ENCODE measurements at regions not wholly inside any gene's neighbourhood (a gene's known extent, or its start where the extent isn't known, plus 50 kb on each side); places are given as distances from the start of the nearest gene placed in this dataset.

DNA sequence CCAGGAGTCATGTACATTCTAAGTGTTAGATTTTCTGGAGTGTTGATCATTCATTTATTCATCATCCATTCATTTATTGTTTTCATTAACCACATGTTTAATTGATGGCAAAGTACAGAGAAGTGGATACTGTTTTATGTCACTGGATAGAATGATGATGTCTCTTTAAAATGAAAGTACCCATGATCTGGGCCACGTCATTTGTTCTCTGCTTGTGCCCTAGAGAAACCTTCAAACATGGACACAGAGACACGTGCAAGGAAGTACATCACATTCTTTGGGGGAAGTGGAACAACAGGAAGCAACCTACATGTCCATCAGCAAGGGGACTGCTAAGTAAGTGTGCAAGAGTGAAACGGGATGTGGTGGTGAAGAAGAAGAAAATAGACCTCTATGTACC is 75.8 kb upstream of the TSHZ2 start:
- Histone ChIP-seq H3K4me1 (no peaks in the 10 kb centered on the region), H3K27ac (no peak overlapping the region), H3K27me3 (no peaks in the 10 kb centered on the region), H3K36me3 (no peaks in the 10 kb centered on the region), H3K4me3 (no peak overlapping the region), H3K9me3 (no peaks in the 10 kb centered on the region)
- intact Hi-C loops (cut with DNase I; ENCODE audit: low total_unique reads) = no loop called here
- no peak for DNase-seq
- 38 to 67% (median 50%) methylated on average over 3 of the region's 3 CpGs for WGBS, 5 donors
- no peak for TF ChIP-seq POLR2A (IDR thresholded peaks at IDR 0.05)
- TF ChIP-seq EP300 (IDR thresholded peaks at IDR 0.05) = no peak
- TF ChIP-seq POLR2AphosphoS5 (IDR thresholded peaks at IDR 0.05) = no peak
- TF ChIP-seq CTCF (IDR thresholded peaks at IDR 0.05) = no peak

GRCh38 chr20:52895701-52896100 is 76.5 kb upstream of the TSHZ2 start:
- no peak for DNase-seq
- Histone ChIP-seq H3K4me3 (no peak overlapping the region), H3K9me3 (no peaks in the 10 kb centered on the region), H3K36me3 (no peaks in the 10 kb centered on the region), H3K27me3 (no peaks in the 10 kb centered on the region), H3K4me1 (no peaks in the 10 kb centered on the region), H3K27ac (no peak overlapping the region)
- intact Hi-C loops (cut with DNase I; ENCODE audit: low total_unique reads) = no loop called here
- WGBS, 5 donors = 33 to 51% (median 37%) methylated on average over 8 of the region's 8 CpGs
- TF ChIP-seq EP300 (IDR thresholded peaks at IDR 0.05) (no peak), CTCF (IDR thresholded peaks at IDR 0.05) (no peak), POLR2AphosphoS5 (IDR thresholded peaks at IDR 0.05) (no peak), POLR2A (IDR thresholded peaks at IDR 0.05) (no peak)

GRCh38 chr20:52895235-52895634 is 76.9 kb upstream of the TSHZ2 start:
- WGBS, 5 donors = 61 to 75% (median 71%) methylated on average over 7 of the region's 7 CpGs
- Histone ChIP-seq H3K36me3 (no peaks in the 10 kb centered on the region), H3K27ac (no peak overlapping the region), H3K4me3 (no peak overlapping the region), H3K27me3 (no peaks in the 10 kb centered on the region), H3K9me3 (no peaks in the 10 kb centered on the region), H3K4me1 (no peaks in the 10 kb centered on the region)
- DNase-seq = no peak
- TF ChIP-seq POLR2AphosphoS5 (IDR thresholded peaks at IDR 0.05) (no peak), POLR2A (IDR thresholded peaks at IDR 0.05) (no peak), CTCF (IDR thresholded peaks at IDR 0.05) (no peak), EP300 (IDR thresholded peaks at IDR 0.05) (no peak)
- intact Hi-C loops (cut with DNase I; ENCODE audit: low total_unique reads) = no loop called here

GRCh38 chr20:52893498-52893897 is 78.7 kb upstream of the TSHZ2 start:
- Histone ChIP-seq H3K4me3 (no peak overlapping the region), H3K4me1 (no peaks in the 10 kb centered on the region), H3K27ac (no peak overlapping the region), H3K36me3 (no peaks in the 10 kb centered on the region), H3K27me3 (no peaks in the 10 kb centered on the region), H3K9me3 (no peaks in the 10 kb centered on the region)
- intact Hi-C loops (cut with DNase I; ENCODE audit: low total_unique reads) = no loop called here
- no peak for TF ChIP-seq EP300 (IDR thresholded peaks at IDR 0.05)
- TF ChIP-seq CTCF (IDR thresholded peaks at IDR 0.05) = no peak
- no peak for TF ChIP-seq POLR2AphosphoS5 (IDR thresholded peaks at IDR 0.05)
- no peak for TF ChIP-seq POLR2A (IDR thresholded peaks at IDR 0.05)
- WGBS, 5 donors = 81 to 88% (median 85%) methylated on average over 4 of the region's 4 CpGs
- DNase-seq = no peak
